Panc1 (cell line): ENCODE measurements at regions not wholly inside any gene's neighbourhood (a gene's known extent, or its start where the extent isn't known, plus 50 kb on each side); places are given as distances from the start of the nearest gene placed in this dataset.

ENCODE experiments used
- ATAC-seq: fragments of 200-7000 bp; cut with Tn5 transposase; 2 replicates; pipeline ENCODE4 v1.9.1; 2020; ENCODE audit warnings: mild to moderate bottlenecking, moderate library complexity
- BruUV-seq: library from RNA; stranded (reverse); fragments of 400-500 nt; replicated peaks from 2 replicates; lab custom pipeline; 2021; lab: Mats Ljungman, UMichigan
- CTCF ChIA-PET: fragments of 300-600 bp; sonication (Branson Sonifier 250); formaldehyde crosslinking; loops from one replicate; lab custom pipeline; 2022; ENCODE audit warnings: antibody characterized with exemption; lab: Charles Lee
- POLR2A ChIA-PET: fragments of 300-600 bp; sonication (Branson Sonifier 250); formaldehyde crosslinking; loops from one replicate; lab custom pipeline; 2022; ENCODE audit warnings: antibody characterized with exemption; lab: Charles Lee
- DNase-seq: peaks from one replicate; pipeline ENCODE4 v3.0.0-alpha.2; 2010; ENCODE audit warnings: low read depth, low spot score
- H3K27ac ChIP-seq: 2 replicates; pipeline ENCODE4 v1.5.1; 2011; ENCODE audit warnings: mild to moderate bottlenecking, low read length, inconsistent platforms
- H3K27me3 ChIP-seq: fragments of 200-500 bp; sonication (Bioruptor generic); 2 replicates; pipeline ENCODE4 v1.6.0; 2014; ENCODE audit warnings: low read length, inconsistent platforms; ENCODE audit not compliant: control insufficient read depth, insufficient read depth
- H3K36me3 ChIP-seq: fragments of 200-500 bp; sonication (Bioruptor generic); 2 replicates; pipeline ENCODE4 v1.5.1; 2014; ENCODE audit warnings: inconsistent platforms, mild to moderate bottlenecking, low read length, moderate library complexity; ENCODE audit not compliant: control insufficient read depth, insufficient read depth
- H3K4me1 ChIP-seq: 2 replicates; pipeline ENCODE4 v1.5.1; 2011; ENCODE audit warnings: inconsistent platforms, mild to moderate bottlenecking, low read length, moderate library complexity; ENCODE audit not compliant: control insufficient read depth, insufficient read depth
- H3K4me3 ChIP-seq, 2 experiments: 2 replicates each; pipeline ENCODE4 v1.5.1; 2011 to 2012; ENCODE audit warnings: low read depth in 2 of 2, low read length in 2 of 2, mild to moderate bottlenecking in 2 of 2, inconsistent platforms in 1 of 2, moderate library complexity in 1 of 2
- H3K9me3 ChIP-seq: fragments of 200-500 bp; sonication (Bioruptor generic); 2 replicates; pipeline ENCODE4 v1.5.1; 2014; ENCODE audit warnings: low read depth, mild to moderate bottlenecking, inconsistent platforms, low read length, moderate library complexity; ENCODE audit not compliant: control insufficient read depth, insufficient read depth
- POLR2AphosphoS5 ChIP-seq: IDR thresholded peaks from 2 replicates; pipeline ENCODE4 v1.6.1; 2012; ENCODE audit warnings: mild to moderate bottlenecking, low read depth, low read length, moderate library complexity
- SIN3A ChIP-seq: IDR thresholded peaks from 2 replicates; pipeline ENCODE4 v1.6.1; 2012; ENCODE audit warnings: low read depth, mild to moderate bottlenecking, low read length, moderate library complexity, borderline replicate concordance; ENCODE audit not compliant: insufficient read depth
- TCF7L2 ChIP-seq: IDR thresholded peaks from 2 replicates; pipeline ENCODE4 v1.6.1; 2011; ENCODE audit warnings: mild to moderate bottlenecking, low read depth, low read length, inconsistent platforms
- in situ Hi-C: cut with HindIII; loops from 2 replicates; pipeline ENCODE4 v1.10.0; 2016; ENCODE audit warnings: low sequenced_read_pairs, low pct_unique_long_range_greater_than_20kb
- intact Hi-C: fragments of 100-400 bp; cut with micrococcal nuclease; formaldehyde crosslinking; loops from one replicate; pipeline ENCODE4 v1.10.0; 2022; ENCODE audit not compliant: unreplicated experiment
- TF ChIP-seq, protein P1 (sequence below), 2 experiments: IDR thresholded peaks; 2 replicates each; pipeline ENCODE4 v1.6.1; 2011 to 2012; ENCODE audit warnings: low read depth in 2 of 2, control low read depth in 1 of 2, low read length in 1 of 2, mild to moderate bottlenecking in 1 of 2, moderate library complexity in 1 of 2; ENCODE audit not compliant: insufficient read depth in 1 of 2
- TF ChIP-seq, protein P2 (sequence below): fragments of 450-650 bp; IDR thresholded peaks from 2 replicates; pipeline ENCODE4 v1.5.1; 2017; ENCODE audit warnings: mild to moderate bottlenecking

DNA sequence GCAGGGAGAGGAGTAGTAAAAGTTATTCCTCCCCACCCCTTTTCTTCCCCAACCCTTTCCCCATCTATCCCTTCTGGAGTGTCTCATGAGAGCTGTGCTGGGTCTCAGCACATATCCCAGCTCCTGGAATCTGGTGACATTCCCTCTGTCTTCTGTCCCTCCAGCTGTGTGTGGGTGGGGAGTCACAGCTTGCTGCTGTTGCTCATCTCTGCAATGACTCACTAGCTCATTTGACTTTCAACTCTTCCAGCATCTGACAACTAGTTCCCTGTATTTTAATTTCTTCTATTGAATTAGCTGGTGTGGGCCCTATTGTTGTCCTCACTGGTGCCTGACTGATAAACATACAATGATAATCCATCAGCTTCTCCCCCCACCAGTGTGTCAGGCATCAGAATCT is 198.9 kb upstream of the AUTS2 start:
- ATAC-seq = no peak
- Histone ChIP-seq H3K36me3 (no peaks in the 10 kb centered on the region), H3K27ac (no peak overlapping the region), H3K4me1 (no peaks in the 10 kb centered on the region), H3K27me3 (no peaks in the 10 kb centered on the region), H3K4me3 (no peak overlapping the region), H3K9me3 (no peaks in the 10 kb centered on the region)
- no peak for DNase-seq
- ChIA-PET POLR2A (no interaction called here), CTCF (no interaction called here)
- in situ Hi-C loops = no loop called here
- intact Hi-C loops = no loop called here
- no peak for TF ChIP-seq POLR2AphosphoS5
- TF ChIP-seq, protein P1, sequence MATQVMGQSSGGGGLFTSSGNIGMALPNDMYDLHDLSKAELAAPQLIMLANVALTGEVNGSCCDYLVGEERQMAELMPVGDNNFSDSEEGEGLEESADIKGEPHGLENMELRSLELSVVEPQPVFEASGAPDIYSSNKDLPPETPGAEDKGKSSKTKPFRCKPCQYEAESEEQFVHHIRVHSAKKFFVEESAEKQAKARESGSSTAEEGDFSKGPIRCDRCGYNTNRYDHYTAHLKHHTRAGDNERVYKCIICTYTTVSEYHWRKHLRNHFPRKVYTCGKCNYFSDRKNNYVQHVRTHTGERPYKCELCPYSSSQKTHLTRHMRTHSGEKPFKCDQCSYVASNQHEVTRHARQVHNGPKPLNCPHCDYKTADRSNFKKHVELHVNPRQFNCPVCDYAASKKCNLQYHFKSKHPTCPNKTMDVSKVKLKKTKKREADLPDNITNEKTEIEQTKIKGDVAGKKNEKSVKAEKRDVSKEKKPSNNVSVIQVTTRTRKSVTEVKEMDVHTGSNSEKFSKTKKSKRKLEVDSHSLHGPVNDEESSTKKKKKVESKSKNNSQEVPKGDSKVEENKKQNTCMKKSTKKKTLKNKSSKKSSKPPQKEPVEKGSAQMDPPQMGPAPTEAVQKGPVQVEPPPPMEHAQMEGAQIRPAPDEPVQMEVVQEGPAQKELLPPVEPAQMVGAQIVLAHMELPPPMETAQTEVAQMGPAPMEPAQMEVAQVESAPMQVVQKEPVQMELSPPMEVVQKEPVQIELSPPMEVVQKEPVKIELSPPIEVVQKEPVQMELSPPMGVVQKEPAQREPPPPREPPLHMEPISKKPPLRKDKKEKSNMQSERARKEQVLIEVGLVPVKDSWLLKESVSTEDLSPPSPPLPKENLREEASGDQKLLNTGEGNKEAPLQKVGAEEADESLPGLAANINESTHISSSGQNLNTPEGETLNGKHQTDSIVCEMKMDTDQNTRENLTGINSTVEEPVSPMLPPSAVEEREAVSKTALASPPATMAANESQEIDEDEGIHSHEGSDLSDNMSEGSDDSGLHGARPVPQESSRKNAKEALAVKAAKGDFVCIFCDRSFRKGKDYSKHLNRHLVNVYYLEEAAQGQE (IDR thresholded peaks at IDR 0.05; ENCODE audit: insufficient read depth in 1 of 2, low read depth in 2 of 2, low read length in 1 of 2) = no peak
- TF ChIP-seq, protein P2, sequence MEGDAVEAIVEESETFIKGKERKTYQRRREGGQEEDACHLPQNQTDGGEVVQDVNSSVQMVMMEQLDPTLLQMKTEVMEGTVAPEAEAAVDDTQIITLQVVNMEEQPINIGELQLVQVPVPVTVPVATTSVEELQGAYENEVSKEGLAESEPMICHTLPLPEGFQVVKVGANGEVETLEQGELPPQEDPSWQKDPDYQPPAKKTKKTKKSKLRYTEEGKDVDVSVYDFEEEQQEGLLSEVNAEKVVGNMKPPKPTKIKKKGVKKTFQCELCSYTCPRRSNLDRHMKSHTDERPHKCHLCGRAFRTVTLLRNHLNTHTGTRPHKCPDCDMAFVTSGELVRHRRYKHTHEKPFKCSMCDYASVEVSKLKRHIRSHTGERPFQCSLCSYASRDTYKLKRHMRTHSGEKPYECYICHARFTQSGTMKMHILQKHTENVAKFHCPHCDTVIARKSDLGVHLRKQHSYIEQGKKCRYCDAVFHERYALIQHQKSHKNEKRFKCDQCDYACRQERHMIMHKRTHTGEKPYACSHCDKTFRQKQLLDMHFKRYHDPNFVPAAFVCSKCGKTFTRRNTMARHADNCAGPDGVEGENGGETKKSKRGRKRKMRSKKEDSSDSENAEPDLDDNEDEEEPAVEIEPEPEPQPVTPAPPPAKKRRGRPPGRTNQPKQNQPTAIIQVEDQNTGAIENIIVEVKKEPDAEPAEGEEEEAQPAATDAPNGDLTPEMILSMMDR = no peak
- no TSS peak for BruUV-seq

DNA sequence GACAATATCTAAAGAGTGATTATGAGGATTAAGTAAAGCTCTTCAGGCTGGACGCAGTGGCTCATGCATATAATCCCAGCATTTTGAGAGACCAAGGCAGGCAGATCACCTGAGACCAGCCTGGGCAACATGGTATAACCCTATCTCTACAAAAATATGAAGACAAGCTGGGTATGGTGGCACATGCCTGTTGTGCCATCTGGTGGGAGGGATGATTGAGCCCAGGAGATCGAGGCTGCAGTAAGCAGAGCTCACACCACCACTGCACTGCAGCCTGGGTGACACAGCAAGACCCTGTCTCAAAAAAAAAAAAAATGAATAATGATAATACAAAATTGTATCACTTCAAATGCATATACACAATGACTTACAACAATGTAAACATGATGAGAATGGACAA is 195.6 kb upstream of the AUTS2 start:
- Histone ChIP-seq H3K4me3 (no peak overlapping the region), H3K4me1 (no peaks in the 10 kb centered on the region), H3K27ac (no peak overlapping the region), H3K27me3 (no peaks in the 10 kb centered on the region), H3K9me3 (no peaks in the 10 kb centered on the region), H3K36me3 (no peaks in the 10 kb centered on the region)
- ChIA-PET POLR2A (no interaction called here), CTCF (no interaction called here)
- intact Hi-C loops = no loop called here
- ATAC-seq = no peak
- BruUV-seq = no TSS peak
- DNase-seq = no peak
- in situ Hi-C loops = no loop called here
- no peak for TF ChIP-seq SIN3A
- TF ChIP-seq, protein P1 (IDR thresholded peaks at IDR 0.05; ENCODE audit: insufficient read depth in 1 of 2, low read depth in 2 of 2, low read length in 1 of 2) = no peak
- TF ChIP-seq, protein P2 = no peak
- TF ChIP-seq TCF7L2 = no peak
- TF ChIP-seq POLR2AphosphoS5 = no peak
